Panc1 (cell line): ENCODE measurements at regions not wholly inside any gene's neighbourhood (a gene's known extent, or its start where the extent isn't known, plus 50 kb on each side); places are given as distances from the start of the nearest gene placed in this dataset.
"Not testable (repeated sequence)": the region's sequence is repeated elsewhere in the genome, so short reads cannot be mapped to it uniquely, and the experiment has no call there.

Experiments used
- ATAC-seq: fragments of 200-7000 bp; cut with Tn5 transposase; 2 replicates; pipeline ENCODE4 v1.9.1; 2020; ENCODE audit warnings: mild to moderate bottlenecking, moderate library complexity
- BruUV-seq: library from RNA; stranded (reverse); fragments of 400-500 nt; replicated peaks from 2 replicates; lab custom pipeline; 2021; lab: Mats Ljungman, UMichigan
- CTCF ChIA-PET: fragments of 300-600 bp; sonication (Branson Sonifier 250); formaldehyde crosslinking; loops from one replicate; lab custom pipeline; 2022; ENCODE audit warnings: antibody characterized with exemption; lab: Charles Lee
- POLR2A ChIA-PET: fragments of 300-600 bp; sonication (Branson Sonifier 250); formaldehyde crosslinking; loops from one replicate; lab custom pipeline; 2022; ENCODE audit warnings: antibody characterized with exemption; lab: Charles Lee
- DNase-seq: peaks from one replicate; pipeline ENCODE4 v3.0.0-alpha.2; 2010; ENCODE audit warnings: low read depth, low spot score
- H3K27ac ChIP-seq: 2 replicates; pipeline ENCODE4 v1.5.1; 2011; ENCODE audit warnings: mild to moderate bottlenecking, low read length, inconsistent platforms
- H3K27me3 ChIP-seq: fragments of 200-500 bp; sonication (Bioruptor generic); 2 replicates; pipeline ENCODE4 v1.6.0; 2014; ENCODE audit warnings: low read length, inconsistent platforms; ENCODE audit not compliant: control insufficient read depth, insufficient read depth
- H3K36me3 ChIP-seq: fragments of 200-500 bp; sonication (Bioruptor generic); 2 replicates; pipeline ENCODE4 v1.5.1; 2014; ENCODE audit warnings: inconsistent platforms, mild to moderate bottlenecking, low read length, moderate library complexity; ENCODE audit not compliant: control insufficient read depth, insufficient read depth
- H3K4me1 ChIP-seq: 2 replicates; pipeline ENCODE4 v1.5.1; 2011; ENCODE audit warnings: inconsistent platforms, mild to moderate bottlenecking, low read length, moderate library complexity; ENCODE audit not compliant: control insufficient read depth, insufficient read depth
- H3K4me3 ChIP-seq, 2 experiments: 2 replicates each; pipeline ENCODE4 v1.5.1; 2011 to 2012; ENCODE audit warnings: low read depth in 2 of 2, low read length in 2 of 2, mild to moderate bottlenecking in 2 of 2, inconsistent platforms in 1 of 2, moderate library complexity in 1 of 2
- H3K9me3 ChIP-seq: fragments of 200-500 bp; sonication (Bioruptor generic); 2 replicates; pipeline ENCODE4 v1.5.1; 2014; ENCODE audit warnings: low read depth, mild to moderate bottlenecking, inconsistent platforms, low read length, moderate library complexity; ENCODE audit not compliant: control insufficient read depth, insufficient read depth
- POLR2AphosphoS5 ChIP-seq: IDR thresholded peaks from 2 replicates; pipeline ENCODE4 v1.6.1; 2012; ENCODE audit warnings: mild to moderate bottlenecking, low read depth, low read length, moderate library complexity
- SIN3A ChIP-seq: IDR thresholded peaks from 2 replicates; pipeline ENCODE4 v1.6.1; 2012; ENCODE audit warnings: low read depth, mild to moderate bottlenecking, low read length, moderate library complexity, borderline replicate concordance; ENCODE audit not compliant: insufficient read depth
- TCF7L2 ChIP-seq: IDR thresholded peaks from 2 replicates; pipeline ENCODE4 v1.6.1; 2011; ENCODE audit warnings: mild to moderate bottlenecking, low read depth, low read length, inconsistent platforms
- in situ Hi-C: cut with HindIII; loops from 2 replicates; pipeline ENCODE4 v1.10.0; 2016; ENCODE audit warnings: low sequenced_read_pairs, low pct_unique_long_range_greater_than_20kb
- intact Hi-C: fragments of 100-400 bp; cut with micrococcal nuclease; formaldehyde crosslinking; loops from one replicate; pipeline ENCODE4 v1.10.0; 2022; ENCODE audit not compliant: unreplicated experiment
- TF ChIP-seq, protein P1 (sequence below): fragments of 450-650 bp; IDR thresholded peaks from 2 replicates; pipeline ENCODE4 v1.5.1; 2017; ENCODE audit warnings: mild to moderate bottlenecking
- TF ChIP-seq, protein P2 (sequence below), 2 experiments: IDR thresholded peaks; 2 replicates each; pipeline ENCODE4 v1.6.1; 2011 to 2012; ENCODE audit warnings: low read depth in 2 of 2, control low read depth in 1 of 2, low read length in 1 of 2, mild to moderate bottlenecking in 1 of 2, moderate library complexity in 1 of 2; ENCODE audit not compliant: insufficient read depth in 1 of 2

DNA sequence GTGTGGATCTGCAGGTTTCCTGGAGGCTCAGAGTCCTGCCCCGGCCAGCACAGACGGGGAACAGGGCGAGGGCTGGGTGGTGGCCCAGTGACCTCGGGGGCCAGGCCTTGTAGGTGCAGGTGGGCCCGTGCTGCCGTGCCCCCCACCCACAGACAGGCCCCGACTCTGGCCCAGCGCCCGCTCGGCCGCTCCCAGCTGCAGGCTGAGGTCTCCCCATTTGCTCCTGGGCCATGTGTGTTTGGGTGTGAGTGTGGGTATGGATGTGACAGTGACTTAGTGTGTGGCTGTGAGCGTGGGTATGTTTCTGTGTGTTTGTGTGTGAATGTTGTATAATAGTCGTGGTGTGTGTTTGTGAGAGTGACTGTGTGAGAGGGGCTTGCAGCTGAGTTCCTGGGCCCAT lies 173.8 kb downstream of the TMEM121 start:
- DNase-seq: not testable (repeated sequence)

DNA sequence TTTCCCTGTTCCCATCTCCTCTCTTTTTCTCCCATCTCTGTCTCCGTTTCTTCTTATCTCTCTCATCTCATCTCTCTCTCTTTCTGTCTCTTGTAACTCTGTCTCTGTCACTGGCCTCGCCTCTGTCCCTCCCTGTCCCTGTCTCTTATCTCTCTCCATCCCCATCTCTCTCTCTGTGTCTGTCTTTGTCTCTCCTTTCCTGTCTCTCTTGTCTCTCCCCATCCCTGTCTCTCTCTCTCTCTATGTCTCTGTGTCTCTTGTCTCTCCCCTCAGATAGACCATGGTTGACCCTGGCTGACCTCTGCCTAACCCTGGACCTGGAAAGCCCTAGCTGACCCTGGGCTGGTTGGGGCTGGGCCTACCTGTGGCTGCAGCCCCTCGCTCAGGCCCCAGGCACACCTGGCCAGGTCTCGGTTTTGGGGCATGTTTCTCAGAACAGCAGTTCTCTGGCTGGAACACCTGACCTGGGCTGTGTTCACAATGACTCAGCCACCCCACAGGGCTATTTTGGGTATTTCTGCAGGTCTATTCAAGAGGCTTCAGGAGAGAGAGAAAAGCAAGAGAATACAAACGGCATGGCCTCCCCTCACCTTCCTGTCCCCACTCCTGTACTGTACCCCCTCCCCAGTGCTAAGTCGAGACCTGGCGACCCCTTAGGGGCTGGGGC lies 174.4 kb downstream of the TMEM121 start:
- H3K4me1 ChIP-seq: no peaks in the 10 kb centered on the region
- ChIA-PET POLR2A (no interaction called here), CTCF (no interaction called here)
- H3K27me3 ChIP-seq: no peaks in the 10 kb centered on the region
- no peak overlapping the region for H3K27ac ChIP-seq
- intact Hi-C loops: loop anchor here (5.0 kb wide), 1 partner anchor 118 kb away; no protein-coding TSS in a partner anchor
- BruUV-seq: no TSS peak
- DNase-seq: no peak
- in situ Hi-C loops: no loop called here
- no peak overlapping the region for H3K4me3 ChIP-seq
- no peaks in the 10 kb centered on the region for H3K36me3 ChIP-seq
- TF ChIP-seq, protein P1, sequence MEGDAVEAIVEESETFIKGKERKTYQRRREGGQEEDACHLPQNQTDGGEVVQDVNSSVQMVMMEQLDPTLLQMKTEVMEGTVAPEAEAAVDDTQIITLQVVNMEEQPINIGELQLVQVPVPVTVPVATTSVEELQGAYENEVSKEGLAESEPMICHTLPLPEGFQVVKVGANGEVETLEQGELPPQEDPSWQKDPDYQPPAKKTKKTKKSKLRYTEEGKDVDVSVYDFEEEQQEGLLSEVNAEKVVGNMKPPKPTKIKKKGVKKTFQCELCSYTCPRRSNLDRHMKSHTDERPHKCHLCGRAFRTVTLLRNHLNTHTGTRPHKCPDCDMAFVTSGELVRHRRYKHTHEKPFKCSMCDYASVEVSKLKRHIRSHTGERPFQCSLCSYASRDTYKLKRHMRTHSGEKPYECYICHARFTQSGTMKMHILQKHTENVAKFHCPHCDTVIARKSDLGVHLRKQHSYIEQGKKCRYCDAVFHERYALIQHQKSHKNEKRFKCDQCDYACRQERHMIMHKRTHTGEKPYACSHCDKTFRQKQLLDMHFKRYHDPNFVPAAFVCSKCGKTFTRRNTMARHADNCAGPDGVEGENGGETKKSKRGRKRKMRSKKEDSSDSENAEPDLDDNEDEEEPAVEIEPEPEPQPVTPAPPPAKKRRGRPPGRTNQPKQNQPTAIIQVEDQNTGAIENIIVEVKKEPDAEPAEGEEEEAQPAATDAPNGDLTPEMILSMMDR: no peak
- TF ChIP-seq, protein P2, sequence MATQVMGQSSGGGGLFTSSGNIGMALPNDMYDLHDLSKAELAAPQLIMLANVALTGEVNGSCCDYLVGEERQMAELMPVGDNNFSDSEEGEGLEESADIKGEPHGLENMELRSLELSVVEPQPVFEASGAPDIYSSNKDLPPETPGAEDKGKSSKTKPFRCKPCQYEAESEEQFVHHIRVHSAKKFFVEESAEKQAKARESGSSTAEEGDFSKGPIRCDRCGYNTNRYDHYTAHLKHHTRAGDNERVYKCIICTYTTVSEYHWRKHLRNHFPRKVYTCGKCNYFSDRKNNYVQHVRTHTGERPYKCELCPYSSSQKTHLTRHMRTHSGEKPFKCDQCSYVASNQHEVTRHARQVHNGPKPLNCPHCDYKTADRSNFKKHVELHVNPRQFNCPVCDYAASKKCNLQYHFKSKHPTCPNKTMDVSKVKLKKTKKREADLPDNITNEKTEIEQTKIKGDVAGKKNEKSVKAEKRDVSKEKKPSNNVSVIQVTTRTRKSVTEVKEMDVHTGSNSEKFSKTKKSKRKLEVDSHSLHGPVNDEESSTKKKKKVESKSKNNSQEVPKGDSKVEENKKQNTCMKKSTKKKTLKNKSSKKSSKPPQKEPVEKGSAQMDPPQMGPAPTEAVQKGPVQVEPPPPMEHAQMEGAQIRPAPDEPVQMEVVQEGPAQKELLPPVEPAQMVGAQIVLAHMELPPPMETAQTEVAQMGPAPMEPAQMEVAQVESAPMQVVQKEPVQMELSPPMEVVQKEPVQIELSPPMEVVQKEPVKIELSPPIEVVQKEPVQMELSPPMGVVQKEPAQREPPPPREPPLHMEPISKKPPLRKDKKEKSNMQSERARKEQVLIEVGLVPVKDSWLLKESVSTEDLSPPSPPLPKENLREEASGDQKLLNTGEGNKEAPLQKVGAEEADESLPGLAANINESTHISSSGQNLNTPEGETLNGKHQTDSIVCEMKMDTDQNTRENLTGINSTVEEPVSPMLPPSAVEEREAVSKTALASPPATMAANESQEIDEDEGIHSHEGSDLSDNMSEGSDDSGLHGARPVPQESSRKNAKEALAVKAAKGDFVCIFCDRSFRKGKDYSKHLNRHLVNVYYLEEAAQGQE (IDR thresholded peaks at IDR 0.05; ENCODE audit: insufficient read depth in 1 of 2, low read depth in 2 of 2, low read length in 1 of 2): no peak
- no peak for TF ChIP-seq POLR2AphosphoS5
- no peak for TF ChIP-seq TCF7L2
- no peak for TF ChIP-seq SIN3A
- no peaks in the 10 kb centered on the region for H3K9me3 ChIP-seq
- no peak for ATAC-seq

More for the DNA sequence above, 173.8 kb downstream of the TMEM121 start:
- H3K27ac ChIP-seq, POLR2A ChIA-PET, CTCF ChIA-PET, H3K4me1 ChIP-seq, ATAC-seq, BruUV-seq, H3K4me3 ChIP-seq, H3K36me3 ChIP-seq, in situ Hi-C loops, H3K27me3 ChIP-seq, H3K9me3 ChIP-seq: not testable (repeated sequence)
- intact Hi-C loops: loop anchor here (5.0 kb wide), 1 partner anchor 118 kb away; no protein-coding TSS in a partner anchor
